Fibroblast of the conjunctiva (primary cell): ENCODE measurements at regions not wholly inside any gene's neighbourhood (a gene's known extent, or its start where the extent isn't known, plus 50 kb on each side); places are given as distances from the start of the nearest gene placed in this dataset.
"Not testable (repeated sequence)": the region's sequence is repeated elsewhere in the genome, so short reads cannot be mapped to it uniquely, and the experiment has no call there.

Source experiments
- DNase-seq: peaks from one replicate; pipeline ENCODE4 v3.0.0-alpha.2; 2010; ENCODE audit warnings: low read depth

DNA sequence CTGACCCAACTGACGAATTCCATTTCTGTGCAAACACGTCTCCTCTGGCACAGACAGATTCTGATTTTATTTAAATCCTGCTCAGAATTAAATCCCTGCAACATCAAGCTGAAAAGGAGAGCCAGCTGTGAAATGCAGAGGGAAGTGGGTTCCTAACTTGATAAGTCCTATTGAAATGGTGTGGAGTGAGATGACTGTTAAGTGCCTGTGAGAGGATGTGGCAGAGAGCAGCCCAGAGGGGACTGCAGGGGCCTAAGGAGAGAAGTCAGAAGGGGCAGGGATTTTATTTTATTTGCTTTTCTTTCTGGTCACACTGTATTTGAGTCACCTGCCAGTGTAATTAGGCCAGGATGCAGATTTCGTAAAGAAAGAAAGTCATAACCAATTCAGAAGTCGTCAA, 277.4 kb downstream of the NKX6-1 start:
- DNase-seq = no peak

DNA sequence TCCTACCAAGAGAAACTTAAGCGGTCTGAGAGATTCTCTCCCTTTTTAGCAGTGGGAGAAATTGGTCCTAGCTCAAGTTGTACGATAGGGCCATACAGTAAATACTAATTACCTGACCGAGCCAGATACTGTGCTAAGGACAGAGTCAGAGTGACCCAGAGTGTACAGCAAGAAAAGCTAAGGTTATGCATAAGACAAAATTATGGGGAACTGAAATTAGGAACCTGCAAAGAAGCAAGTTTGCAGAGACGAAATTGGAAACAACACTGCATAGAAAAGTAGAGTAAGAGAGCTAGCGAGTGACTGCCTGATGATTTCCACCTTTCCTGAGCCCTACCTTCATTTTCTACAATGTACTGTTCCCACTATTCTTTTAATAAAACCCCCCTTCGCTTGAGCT, 278.1 kb downstream of the NKX6-1 start:
- no peak for DNase-seq

DNA sequence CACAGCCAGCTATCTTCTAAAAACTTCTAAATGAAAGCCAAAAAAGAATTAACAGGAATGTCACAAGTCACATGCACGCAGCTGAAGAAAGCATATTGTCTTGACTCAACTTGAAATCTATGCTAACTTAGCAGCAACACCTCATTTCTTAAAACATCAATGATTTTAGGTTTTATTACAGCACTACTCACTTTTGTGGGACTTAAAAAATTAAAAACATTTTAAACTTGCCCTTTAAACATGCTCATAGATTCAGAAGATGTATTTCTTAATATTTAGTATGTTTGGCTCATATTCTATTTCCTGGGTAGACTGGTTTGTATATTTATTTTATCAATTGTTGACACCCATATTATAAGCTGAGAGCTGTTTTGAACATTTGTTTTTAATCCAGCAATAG, 279.4 kb downstream of the NKX6-1 start:
- DNase-seq = no peak

DNA sequence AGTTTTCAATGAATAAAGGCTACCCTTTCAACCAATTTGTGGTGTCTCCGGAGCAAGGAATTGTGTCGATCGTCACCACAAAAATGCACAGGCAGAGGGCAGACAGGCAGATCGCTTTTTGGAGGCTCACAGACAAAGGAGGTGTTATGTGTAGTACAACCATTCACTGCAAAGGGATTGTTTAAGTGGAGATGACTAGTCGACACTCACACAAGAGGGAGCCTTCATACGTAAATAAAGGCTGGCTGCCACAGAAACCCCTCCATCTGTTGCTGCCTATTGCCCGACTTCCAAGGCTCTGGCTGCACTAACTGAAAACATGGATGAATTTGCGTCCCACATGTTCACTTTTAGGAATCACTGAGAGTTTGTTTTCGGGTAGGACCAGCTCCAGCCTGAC, 281.1 kb downstream of the NKX6-1 start:
- no peak for DNase-seq

DNA sequence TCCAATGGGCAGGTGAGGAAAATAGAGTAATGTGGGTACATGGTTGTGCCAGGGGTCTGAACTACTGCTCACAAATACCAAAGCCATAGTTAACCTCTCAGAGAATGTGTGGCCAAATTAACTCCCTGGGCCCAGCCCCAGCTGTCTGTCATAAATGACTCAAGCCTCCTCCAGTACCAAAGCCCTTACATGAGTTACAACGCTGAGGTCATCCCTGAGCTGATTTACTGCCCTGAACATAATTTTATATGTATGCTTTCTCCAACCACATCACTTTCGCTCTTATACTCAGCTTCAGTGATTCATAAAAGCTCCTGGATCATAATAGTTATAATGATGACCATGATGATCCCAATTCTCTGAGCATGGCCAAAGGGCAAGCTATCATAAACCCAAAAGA, 283.9 kb downstream of the NKX6-1 start:
- no peak for DNase-seq

DNA sequence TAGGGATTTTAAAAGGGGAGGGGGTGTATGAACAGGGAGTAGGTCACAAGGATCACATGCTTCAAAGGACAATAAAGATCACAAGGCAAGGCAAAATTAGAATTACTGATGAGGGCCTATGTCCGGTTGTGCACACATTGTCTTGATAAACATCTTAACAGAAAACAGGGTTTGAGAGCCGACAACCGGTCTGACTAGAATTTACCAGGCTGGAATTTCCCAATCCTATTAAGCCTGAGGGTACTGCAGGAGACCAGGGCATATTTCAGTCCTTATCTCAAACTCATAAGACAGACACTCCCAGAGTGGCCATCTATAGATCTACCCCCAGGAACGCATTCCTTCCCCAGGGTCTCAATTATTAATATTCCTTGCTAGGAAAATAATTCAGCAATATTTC, 292.9 kb downstream of the NKX6-1 start:
- not testable (repeated sequence) for DNase-seq

DNA sequence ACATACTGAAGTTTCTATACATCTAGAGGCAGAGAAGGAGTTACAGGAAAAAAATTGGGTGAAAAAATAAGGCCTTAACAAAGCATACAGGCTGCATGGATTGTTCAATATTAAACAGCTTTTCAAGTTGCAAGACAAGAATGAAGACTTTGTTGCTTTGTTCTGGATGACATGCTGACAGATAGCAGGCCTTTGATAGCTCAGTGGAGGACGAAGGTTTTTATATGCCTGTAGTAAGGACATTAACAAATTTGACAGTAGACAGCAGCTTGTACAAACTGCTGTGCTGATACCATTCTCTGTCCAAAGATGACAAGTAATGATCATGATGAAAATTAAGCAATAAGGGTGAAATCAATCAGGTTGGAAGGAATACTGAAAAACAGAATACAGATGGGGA, 309.9 kb downstream of the NKX6-1 start:
- no peak for DNase-seq

DNA sequence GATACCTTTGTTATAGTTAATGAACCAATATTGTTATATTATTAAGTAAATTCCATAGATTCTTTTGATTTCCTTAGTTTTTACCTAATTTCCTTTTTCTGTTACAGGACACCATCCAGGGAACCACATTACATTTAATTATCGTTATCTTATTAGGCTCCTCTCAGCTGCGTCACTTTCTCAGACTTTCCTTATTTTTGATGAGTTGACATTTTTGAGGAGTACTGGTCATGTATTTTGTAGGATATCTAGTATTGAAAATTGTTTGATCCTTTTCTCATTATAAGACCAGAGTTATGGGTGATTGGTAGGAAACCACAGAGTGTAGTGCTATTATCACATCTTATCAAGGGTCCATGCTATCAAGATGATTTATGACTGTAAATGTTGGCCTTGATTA, 319.7 kb downstream of the NKX6-1 start:
- DNase-seq = no peak

DNA sequence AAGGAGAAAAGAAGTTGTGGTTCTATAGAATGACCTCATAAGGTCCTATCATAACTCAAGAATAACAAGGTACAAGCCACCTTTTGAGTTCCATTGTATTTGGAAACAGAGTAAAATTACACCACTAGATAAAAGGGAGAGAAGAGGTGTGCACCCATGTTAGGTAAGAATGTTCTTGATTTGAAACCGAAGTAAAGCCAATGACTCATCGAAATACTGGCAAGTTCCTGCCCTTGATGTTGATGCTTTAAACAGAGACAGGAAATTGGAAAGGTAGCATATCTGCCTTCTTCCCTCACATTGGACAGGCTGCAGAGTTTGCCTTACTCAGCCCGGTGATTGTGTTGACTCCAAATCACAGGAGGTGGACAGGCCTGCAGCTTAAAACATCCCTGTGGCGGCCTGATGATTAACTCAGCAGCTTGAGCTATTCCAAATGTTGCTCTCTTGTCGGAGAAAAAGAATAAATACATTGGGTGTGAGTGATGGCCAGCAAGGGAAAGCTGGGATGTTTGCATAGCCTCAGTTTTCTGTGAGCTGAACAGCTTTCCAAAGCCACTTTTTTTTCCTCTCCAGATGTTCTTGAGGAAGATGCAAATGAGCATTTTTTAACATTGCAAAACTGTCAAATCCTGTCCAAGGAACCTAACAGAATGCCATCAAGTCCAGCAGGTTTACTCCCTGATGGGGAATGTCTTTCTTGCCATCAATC, 321.1 kb downstream of the NKX6-1 start:
- DNase-seq = no peak

DNA sequence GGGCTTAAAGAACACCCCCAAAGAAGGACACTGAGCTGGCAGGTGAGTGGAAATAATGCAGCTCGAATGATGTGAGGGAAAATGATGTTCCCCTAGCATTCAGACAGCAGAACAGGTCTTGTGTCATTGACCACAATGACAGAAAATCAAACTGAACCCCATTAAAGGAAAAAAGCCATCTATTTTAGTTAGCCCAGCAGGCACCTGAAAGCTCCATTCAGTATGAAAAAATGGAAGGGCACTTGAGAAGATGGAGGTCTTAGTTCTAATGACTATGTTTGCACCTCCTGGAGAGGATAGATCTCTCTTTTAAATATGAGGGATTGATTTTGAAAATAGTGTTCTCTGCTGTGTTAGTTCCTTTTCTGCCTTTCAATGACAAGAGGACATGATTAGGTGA, 323.1 kb downstream of the NKX6-1 start:
- DNase-seq = no peak

DNA sequence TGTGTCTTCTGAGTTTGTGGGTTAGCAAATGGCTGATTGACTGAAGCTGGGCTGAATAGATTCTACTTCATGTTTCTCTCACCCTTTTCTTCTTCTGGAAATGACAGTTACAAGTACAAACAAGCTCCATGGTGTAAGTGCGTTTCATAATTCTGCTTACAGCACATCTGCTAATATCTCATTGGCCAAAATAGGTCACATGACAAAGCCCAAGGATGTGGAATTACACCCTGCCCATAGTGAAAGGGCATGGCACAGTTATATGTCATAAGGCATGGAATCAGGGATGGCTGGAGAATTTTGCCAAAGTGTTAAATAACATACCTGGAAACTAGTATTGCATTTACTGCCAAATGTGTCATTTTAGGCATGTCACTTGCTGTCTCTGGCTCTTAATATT, 327.2 kb downstream of the NKX6-1 start:
- no peak for DNase-seq

DNA sequence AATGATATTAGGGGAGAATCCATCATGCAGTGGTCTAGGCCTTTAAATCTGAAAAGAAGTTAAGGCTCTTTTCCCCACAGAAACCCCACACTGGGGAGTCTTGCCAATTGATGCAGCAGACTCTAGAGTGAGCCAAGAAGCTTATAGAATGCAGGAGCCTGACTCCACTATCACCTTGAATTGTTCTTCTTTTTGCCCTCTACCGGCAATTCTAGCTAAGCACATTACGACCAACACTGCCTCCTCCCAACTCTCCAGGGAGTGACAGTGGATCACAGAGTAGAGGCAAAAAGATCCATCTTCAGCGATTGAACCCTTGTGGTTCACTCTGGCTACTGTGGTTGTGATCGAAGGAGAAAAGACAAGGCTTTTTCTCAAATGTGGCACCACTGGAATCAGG, 331.5 kb downstream of the NKX6-1 start:
- no peak for DNase-seq

DNA sequence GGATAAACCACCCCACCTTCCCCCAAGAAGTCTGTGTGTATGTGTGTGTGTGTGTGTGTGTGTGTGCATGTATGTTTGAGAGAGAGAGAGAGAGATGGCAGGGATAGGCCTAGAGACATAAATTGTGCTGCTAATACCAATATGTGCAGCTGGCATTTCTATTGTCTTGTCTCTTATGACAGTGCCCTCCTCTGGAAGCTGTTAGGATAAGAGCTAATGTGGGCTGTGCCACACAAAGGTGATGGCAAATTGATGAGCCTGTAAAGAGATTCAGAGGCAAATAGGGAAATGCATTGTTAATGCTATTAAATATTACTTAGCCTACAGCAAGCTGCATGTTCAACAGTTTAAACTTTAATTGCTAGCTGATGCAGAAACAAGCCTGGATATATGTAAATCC, 332.0 kb downstream of the NKX6-1 start:
- no peak for DNase-seq

DNA sequence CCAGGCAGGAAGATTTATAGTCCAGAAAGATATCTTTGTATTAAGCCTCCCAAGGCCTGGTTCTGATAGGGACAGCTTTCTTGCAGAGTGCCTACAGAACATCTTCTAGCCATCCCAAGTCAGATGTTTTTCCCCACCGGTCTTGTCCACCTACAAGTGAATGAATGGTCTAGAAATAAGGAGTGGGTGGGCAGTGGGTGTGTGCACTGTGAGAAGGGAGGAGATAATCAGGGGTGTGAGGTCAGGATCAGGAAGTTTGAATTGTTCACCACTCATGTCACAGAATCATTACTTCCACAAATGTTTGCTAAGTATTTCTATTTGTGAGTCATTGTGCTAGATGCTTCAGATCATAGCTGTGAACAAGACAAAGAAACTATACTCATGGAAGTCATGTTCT, 332.6 kb downstream of the NKX6-1 start:
- no peak for DNase-seq

DNA sequence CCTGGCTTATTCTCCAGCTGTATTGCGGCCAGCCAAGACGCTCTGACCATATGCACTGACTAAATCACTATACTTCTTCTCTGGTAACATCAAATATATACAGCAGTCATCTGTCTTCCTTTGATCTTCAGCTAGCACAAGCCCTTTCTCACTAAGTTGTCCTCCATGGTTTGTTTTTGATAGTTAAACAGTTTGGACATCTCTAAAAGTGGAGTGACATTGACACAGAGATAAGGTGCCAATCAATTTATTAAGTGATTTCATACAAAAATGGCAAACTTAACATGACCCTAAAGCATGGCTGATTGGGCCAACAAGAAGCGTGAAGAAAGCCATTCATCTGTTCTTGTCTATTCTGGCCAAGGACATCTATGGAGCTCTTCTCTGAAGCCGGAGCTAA, 334.9 kb downstream of the NKX6-1 start:
- DNase-seq = no peak

DNA sequence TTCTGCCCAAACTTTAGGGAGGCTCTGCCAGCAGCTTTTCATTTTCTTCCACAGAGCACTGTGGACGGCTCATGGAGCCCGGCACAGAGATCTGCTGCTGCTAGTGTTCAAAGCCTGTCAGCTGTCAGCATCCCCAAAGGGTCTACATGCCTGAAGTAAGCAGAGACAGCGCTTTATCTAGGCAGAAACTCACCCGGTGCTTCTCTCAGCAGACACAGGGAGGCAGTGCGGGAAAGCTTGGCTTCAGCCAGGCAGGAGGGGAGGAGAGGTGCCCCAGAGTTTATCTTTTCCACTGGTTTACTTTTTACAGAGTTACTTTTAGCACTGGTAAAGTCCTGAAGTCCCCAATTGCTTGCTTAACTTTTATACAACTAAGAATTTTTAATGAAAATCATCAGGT, 339.3 kb downstream of the NKX6-1 start:
- DNase-seq = no peak

DNA sequence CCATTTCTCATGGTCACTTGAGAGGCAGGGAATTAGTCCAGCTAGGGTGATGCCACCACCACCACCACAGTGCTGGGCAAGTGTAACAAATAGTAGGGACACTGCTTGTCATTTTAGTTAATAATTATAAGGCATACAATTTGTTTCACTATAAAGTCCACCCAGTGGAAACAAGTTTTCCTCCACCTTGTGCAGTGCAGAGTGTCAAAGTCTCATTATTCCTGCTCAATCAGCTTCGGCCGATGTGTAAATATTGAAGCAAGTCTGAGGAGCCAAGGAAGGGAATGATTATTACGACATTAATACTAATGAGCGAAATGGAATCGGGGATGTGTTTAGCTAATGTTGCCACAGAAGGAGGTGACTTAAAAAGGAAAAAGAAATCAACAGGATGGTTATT, 340.4 kb downstream of the NKX6-1 start:
- DNase-seq = no peak

DNA sequence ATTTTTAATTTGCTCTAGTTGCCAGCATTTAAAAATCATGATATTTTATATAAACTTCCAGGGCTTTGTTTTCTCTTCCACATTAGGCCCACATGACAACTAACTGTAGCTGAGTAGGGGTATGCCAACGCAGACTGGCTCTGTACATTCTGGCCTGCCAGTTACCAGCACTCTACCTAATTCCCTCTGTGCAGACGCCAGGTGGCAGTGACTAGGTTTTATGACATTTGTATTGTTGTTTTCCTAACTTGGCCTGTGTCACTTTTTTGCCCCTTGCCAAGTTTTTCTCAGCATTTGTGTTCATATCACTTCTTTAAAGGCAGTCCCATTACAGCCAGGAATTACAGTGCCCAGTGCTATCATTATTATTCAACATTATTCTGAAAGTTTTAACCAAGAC, 347.5 kb downstream of the NKX6-1 start:
- no peak for DNase-seq

DNA sequence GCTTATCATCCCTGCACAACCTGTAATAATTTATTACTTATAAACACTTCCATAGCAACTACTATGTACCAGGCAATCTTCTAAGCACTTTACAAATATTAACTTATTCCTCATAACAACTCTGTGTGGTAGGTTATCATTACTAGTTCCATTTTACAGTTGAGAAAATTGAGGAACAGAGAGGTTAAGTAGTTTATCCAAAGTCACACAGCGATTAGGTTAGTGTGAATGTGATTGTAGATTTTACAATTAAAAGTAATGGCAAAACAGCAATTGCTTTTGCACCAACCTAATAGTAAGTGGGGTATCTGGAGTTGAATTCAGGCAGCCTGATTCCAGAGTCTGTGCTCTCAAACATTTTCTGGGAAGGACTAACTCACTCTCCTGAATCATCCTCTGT, 348.9 kb downstream of the NKX6-1 start:
- DNase-seq = no peak

DNA sequence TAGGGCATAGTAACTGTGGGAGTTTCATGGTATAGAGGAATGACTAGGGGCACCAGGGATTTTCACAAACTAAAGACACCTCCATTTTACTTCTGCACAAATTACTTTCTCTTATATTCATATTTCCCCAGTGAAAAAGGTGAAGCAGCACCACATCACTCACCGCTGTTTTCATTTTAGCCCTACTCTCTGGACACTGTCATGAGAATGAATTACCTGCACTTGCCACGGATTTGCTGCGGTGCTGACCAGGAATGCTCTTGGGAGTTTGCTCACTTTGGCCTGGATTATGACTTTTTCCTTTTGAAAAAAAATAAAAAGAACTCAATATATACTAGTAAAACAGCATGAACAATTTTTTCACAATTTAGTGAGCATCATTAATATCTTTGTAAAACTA, 351.3 kb downstream of the NKX6-1 start:
- no peak for DNase-seq

DNA sequence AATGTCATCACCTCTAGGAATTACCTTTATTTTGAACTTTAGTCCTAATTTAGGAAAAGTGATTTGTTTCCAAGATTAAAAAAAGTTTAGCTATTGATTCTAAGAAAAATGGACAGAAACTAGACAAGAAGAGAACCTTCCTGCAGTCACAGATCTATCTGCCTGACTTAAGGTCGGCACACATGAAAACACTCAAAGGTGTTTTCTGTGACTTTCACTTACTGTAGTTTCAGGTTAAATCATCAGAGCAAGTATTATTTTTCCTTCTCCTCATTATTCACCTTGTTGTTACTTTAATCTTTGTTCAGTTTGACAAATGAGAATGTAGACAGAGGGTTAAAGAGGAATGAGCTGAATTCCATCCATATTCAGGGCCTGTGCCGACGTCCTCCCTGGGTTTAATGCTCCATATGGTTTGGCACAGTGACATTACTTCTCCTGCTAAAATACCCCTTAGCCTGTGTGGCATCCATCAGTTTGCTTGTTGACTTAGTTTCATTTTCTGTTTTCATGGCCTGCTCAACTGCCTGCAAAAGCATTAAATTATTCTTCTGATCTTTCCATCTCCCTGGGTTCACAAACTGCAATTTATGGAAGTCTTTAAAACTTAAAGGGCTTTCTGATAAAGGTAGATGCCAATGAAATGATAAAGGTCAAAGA, 352.7 kb downstream of the NKX6-1 start:
- DNase-seq = no peak

DNA sequence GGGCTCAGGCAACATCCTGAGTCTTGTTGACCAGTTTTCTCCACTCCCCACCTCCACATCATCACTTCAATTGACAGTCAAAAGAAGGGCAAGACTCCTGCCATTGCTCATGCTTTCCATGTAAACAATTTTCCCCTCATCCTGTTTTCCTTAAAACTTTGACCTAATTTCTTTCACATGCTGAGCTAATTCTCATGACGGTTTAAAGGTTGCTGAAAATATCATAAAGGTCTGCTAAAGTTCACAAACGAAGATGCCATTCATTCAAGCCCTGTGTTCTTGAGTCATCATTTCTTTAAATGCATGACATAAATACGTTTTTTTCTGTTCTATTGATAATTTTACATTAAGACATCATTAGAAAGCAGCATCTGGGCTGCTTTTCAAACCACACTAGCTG, 353.9 kb downstream of the NKX6-1 start:
- DNase-seq = no peak

DNA sequence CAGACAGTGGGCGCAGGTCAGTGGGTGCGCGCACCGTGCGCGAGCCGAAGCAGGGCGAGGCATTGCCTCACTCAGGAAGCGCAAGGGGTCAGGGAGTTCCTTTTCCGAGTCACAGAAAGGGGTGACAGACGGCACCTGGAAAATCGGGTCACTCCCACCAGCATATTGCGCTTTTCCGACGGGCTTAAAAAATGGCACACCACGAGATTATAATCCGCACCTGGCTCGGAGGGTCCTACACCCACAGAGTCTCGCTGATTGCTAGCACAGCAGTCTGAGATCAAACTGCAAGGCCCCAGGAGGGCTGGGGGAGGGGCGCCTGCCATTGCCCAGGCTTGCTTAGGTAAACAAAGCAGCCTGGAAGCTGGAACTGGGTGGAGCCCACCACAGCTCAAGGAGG, 372.2 kb downstream of the NKX6-1 start:
- not testable (repeated sequence) for DNase-seq
